HTR-8/SVneo (cell line): ENCODE measurements at regions not wholly inside any gene's neighbourhood (a gene's known extent, or its start where the extent isn't known, plus 50 kb on each side); places are given as distances from the start of the nearest gene placed in this dataset.

Experiments
- DNase-seq: peaks from one replicate; pipeline ENCODE4 v3.0.0; 2011; ENCODE audit warnings: low spot score, mixed read lengths; ENCODE audit not compliant: insufficient read length
- FAIRE-seq: peaks from 2 replicates; lab custom pipeline; 2011; peaks lifted over from hg19 to GRCh38; lab: Jason Lieb, UNC

DNA sequence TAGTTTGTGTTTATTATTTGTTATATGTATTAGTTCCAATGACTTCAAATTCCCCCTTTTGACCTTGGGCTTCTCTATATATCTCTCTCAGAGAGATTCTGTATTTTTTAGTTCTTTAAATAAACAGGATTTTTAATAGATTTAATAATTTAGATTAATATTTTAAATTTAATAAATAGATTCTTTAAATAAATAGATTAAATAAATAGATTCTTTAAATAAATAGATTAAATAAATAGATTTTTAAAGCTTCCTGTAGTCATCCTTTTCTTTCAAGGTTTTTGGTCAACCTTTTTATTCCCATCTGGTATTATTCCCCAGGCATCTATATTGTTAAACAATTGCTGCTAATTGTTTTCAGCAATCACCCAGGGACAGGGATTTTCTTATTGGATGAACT is 721.9 kb upstream of the ADAMTS5 start:
- DNase-seq: no peak
- FAIRE-seq: no peak

DNA sequence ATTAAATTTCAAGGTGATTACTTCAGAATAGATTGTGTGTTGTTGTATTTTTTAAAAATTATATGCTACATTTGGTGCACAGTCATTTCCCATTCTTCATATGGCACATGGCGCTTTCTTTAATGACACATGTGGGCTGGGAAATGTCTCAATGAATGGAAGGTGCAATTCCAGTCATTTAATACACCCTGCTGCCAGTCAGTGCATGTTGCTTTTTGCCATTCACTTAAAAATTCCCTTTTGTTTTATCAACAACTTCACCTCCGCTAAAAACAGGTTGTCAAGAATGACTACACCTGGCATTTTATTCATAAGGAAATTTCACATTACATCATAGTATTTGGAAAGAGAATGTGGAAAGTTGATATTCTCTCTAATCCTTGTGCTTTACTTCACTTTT is 716.4 kb upstream of the ADAMTS5 start:
- DNase-seq (no peak), FAIRE-seq (no peak)

DNA sequence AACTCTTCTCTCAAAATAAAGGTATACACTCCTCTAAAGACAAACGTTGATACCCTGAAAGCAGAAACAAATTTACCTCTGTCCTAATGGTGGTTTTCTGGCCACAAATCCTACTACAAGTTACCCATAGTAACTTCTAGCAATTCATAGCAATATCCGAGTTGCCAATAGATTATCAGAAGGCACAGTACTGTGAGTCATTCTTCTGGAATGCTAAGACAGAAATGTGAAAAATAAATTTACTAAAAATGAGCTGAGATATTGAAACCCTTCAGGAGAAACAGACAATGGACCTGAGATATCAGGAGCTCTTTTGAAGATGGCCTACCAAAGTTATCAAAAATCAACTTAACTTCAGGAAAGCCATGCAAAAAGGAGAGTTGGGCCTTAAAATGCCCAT is 715.0 kb upstream of the ADAMTS5 start:
- FAIRE-seq (no peak), DNase-seq (peak; percentile 10)

DNA sequence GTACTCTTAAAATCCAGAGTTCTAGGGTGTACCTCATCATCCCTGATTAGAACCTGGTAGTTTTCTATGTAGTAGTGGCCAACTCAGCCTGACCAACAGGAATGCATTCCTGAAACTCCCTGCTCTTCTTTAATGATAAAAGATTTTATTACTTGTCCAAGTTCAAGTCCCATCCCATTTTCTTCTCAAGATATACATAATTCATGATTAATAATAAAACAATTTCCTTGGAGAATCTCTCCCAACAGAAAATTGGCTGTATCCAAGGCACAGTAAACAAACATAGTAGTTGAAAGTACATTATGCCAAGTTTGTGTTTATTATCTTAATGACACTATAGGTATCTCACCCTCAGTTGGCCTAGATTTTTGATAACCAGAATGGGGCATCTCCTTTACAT is 714.1 kb upstream of the ADAMTS5 start:
- DNase-seq (no peak), FAIRE-seq (no peak)

DNA sequence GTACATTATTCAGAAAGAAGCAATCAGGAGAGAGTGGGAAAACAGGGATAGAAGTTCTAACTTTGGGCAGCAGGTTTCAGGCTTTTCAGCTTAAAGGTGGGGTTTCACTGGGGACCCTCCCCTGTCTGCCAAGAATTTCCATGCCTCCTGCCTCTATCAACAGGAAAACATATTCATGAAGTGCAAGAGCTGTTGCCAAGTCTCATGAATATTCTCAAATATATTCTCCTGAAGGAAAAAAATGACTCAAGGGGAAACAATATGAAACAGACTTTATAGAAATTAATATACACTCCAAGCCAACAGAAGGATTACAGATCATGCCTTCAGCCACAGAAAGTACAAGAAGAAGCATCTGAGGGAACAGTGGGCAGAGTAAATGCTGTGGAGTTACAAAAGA is 713.3 kb upstream of the ADAMTS5 start:
- DNase-seq (no peak), FAIRE-seq (no peak)

DNA sequence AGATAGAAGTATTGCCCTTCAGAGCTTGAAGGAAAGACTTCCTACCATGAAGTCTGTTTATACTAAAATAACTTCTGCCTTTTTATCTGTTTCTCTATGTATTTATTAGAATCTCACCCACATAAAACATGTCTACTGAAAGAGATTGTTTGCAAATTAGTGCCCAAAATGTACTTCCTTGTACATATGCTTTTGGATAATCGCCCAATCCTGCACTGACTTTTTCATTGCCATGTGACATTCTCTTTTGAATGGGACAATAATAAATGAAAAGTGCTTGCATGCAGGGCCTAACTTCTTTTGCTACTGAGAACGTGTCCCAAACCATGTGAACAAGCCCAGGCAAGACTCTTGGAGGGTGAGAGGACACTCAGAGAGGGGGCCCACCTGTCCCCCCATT is 711.6 kb upstream of the ADAMTS5 start:
- FAIRE-seq: no peak
- DNase-seq: no peak

DNA sequence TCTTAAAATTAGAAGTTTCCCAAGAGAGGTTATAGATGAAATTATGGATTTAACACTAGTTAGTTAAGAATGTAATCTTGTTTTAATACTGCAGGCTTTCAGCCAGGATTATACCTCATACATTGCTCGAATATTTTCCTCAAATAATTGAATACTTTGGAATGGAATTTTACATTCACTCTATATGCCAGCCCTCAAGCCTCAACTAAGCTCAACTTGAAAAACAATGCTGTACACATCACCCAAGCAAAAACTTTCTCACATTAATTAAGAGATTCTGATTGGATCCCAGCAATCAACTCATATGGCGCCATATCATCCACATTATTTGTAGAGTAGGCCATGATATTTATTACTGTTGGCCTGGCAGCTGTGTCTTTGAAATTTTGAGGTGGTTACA is 710.7 kb upstream of the ADAMTS5 start:
- DNase-seq: no peak
- FAIRE-seq: no peak

DNA sequence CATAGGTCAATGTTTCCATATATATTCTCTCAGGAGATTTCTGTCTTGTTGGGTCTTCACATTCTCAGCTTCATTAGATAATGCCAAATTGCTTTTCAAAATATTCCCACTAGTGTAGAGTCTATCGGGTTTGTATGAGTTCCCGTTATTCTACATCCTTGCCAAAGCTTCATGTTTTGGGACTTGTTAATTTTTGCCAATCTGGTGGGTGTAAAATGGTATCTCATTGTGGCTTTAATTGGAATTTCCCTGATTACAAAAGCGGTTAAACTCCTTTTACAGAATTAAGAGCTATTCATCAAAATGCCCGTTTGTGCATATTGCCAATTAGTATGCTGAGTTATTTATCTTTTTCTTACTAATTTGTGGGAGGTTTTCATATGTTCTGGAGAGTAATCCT is 708.4 kb upstream of the ADAMTS5 start:
- no peak for FAIRE-seq
- DNase-seq: no peak

DNA sequence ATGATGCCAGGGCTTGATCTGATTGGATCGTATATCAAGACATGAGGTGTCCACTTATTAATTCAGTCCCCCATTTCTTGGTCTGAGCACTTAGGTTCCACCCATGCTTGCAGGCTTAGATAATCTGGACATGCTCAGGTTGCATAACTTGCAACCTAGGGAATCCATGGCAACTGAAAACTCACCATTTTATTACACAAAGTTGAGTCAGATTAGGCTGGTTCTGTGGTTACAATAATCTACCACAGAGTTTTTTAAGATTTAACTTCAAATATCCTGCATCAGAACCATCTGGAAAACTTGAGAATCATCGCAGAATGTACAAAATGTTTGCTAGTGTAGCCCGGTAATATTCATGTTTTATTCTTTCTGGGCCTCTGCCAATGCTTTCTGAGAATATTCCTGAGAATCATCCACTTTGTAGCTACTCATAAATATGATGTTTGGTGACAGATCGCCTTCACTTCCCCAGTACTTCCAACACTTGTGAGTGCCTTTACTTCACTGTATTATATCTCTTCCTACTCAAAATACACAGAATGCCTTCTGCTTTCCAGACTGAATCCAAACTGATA is 707.2 kb upstream of the ADAMTS5 start:
- DNase-seq (no peak), FAIRE-seq (no peak)

DNA sequence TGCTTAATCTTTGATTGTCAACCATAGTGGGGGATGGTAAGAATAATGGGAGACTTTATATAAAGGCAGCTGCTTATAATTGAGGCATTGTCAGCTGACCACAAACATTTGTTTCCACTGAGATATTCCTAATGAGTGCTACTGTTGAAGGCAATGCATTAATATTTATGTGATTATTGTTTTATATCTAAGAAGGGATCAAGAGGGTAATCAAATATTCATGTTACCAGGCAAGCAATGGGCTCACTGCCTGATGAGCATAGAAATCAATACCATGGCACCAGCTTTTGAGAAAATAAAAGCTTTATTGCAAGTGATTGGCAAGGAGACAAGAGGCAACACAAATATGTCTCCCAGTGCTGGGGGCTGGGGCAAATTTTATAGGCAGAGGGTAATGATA is 706.7 kb upstream of the ADAMTS5 start:
- FAIRE-seq: no peak
- no peak for DNase-seq

DNA sequence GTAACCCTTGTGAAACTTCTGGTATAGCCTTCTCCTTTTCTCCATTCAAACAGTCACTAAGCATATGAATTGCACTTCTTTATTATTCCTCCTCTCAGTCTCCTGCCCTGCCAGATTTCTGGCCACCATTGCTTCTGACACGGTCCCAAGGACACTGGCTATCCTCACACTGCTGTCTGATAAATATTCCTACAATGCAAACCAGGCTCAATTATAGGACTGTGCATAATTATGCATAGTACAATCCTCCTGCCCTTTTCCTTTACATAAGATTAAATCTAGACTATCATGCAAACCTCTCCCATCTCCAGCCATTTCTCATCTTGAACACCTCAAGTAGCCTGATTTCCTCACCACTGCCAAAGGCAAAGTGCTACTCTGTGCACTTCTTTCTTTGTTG is 704.3 kb upstream of the ADAMTS5 start:
- no peak for DNase-seq
- FAIRE-seq: no peak

DNA sequence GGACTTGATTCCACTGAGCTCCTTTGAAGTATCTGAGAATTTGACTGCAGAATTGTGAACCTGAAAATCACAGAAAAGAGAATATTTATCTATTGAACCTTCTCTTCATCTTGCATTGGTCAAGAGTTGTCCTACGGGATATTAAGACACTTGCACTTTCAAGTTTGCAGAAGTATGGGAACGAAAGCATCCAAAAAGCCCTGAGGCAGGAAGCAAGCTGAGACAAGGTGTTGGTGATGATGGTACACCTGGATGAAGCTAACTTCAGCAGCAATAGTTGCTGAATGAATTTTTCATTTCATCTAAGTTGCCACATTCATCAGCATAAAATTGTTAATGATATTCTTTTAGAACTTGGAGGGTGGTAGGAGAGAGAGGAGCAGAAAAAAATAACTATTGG is 686.6 kb upstream of the ADAMTS5 start:
- DNase-seq (no peak), FAIRE-seq (no peak)

DNA sequence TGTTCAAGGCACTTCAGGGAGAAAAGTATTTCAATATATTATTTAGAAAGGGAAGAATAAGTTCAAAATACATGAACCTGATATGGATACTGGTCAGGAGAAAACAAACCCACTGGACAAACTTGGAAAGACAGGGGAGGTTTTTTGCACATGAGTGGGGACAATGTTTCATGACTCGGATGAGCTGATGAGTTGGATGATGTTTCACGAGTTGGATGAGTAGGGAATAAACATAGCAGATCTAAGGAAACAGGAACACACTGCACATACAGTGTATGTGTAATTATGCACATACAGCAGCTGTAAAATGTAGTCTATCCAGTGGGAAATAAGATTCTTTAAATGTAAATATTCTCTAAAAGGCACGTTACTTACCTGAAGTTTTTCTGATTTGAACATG is 682.9 kb upstream of the ADAMTS5 start:
- no peak for DNase-seq

DNA sequence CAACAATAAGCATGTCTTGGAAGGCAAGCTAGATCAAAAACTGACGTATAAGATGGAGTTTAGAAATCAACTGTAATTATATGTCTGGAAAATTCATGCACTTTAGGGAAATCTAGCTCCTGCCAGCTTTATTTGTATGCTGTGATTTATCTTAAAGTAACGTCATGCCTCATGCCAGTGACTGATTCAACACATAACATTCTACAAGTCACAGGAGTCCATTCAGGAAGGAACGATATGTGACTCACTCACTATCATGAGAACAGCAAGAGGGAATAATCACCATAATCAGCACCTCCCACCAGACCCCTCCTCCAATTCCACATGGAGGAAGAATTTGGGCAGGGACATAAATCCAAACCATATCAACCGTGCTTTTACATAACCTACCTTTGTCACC is 682.4 kb upstream of the ADAMTS5 start:
- FAIRE-seq (no peak), DNase-seq (peak; percentile 7)

More for the DNA sequence above, 682.9 kb upstream of the ADAMTS5 start:
- FAIRE-seq: no peak

DNA sequence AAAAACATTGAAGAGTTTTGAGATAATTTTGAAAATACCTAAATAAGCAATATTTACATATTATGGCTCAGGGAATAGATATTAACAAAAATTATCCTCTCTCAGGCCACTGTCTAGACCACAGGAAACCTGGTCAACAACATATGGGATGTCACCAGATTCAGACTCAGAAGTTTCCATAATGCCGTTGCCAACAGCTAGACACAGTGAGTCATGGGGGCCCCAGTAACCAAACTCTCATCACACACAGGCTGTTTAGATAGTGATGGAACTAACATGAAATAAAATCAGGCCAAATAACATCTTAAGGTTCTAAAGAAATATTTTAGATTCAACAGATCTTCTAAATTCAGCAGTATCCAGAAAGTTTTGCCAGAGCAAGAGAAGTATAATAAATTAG is 681.7 kb upstream of the ADAMTS5 start:
- FAIRE-seq: no peak

DNA sequence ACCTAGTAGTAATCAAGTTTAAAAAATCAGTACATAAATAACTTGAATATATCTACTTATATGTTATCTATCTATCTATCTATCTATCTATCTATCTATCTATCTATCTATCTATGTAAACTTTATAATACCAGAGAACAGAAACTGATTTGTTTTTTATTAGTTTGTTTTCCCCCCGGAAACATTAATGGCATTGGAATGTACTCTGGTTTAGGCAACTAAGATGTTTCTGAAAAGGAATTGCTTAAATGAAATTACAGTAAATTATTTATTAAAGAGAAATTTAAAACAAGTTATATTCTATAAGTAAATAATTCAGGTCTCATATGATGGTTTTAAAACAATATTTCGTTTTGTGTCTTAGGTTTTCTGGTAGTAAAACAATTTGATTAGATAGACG is 681.0 kb upstream of the ADAMTS5 start:
- FAIRE-seq (no peak), DNase-seq (no peak)

More for the DNA sequence above, 681.7 kb upstream of the ADAMTS5 start:
- DNase-seq: peak; percentile 10

DNA sequence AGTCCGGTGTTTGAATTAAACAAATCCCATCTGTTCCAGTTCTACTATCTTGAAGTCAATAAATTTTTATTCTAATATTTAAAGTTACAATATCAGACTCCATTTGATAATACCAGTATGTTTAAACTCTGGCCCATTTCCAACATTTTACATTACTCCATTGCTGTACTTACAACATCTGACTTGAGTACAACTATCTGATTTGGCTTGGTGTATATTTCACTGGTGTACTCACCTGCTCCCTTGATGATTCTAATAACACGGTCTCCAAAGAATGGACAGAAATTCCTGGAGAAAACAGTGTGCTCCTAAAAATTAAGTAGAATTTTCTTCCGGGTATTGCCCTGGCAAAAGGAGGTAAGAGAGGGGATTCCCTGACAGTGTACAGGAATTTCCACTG is 680.5 kb upstream of the ADAMTS5 start:
- no peak for FAIRE-seq
- DNase-seq: no peak

DNA sequence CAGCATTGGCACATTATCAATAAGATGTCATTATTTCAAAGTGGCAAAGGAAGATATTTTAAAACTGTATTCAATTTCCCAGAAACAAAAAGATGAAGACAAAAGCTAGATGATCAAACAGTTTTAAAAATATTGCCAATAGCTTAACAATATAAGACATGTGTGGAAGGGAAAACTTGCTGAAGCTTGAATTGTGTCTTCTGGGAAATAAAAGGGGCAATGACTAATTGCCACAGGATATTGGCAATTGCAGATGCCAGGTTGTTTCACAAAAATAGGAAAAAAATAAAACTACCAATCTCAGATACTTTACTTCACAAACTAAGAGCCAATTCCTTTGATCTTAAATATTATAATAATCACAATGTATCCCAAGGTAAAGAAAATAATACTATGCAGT is 679.8 kb upstream of the ADAMTS5 start:
- no peak for FAIRE-seq
- no peak for DNase-seq

DNA sequence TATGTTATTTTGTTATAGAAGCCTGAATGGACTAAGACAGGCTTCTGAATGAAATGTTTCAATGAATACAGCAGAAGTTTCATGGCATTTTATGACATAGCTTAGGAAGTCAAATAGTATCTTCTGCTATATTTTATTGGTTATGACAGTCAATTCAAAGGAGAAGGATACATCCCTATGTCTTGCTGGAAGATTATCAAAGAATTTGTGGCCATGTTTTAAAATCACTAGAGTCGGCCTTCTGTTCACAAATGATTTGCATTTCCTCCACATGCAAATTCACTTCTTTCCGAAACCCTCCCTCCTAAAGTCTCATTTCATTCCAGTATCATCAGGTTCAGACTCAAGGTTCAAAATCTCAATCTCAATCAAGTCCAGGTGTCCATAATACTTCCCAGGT is 679.2 kb upstream of the ADAMTS5 start:
- FAIRE-seq (no peak), DNase-seq (no peak)

DNA sequence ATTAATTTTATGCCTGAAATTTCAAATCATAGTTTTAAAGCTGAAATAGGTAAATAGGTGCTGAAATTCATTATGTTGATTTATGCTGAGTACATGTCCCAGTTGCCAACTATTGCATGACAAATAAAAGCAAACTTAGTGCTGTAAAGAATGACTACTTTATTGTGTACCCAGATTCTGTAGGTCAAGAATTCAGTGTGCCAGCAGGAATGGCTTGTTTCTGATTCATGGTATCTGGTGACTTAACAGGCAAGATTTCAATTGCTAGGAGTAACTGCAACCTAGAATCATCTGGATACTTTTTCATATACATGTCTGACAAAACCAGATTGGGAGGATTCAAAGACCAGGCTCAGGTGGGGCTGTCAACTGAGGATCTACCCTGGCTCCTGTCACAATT is 678.4 kb upstream of the ADAMTS5 start:
- no peak for FAIRE-seq
- DNase-seq: no peak

DNA sequence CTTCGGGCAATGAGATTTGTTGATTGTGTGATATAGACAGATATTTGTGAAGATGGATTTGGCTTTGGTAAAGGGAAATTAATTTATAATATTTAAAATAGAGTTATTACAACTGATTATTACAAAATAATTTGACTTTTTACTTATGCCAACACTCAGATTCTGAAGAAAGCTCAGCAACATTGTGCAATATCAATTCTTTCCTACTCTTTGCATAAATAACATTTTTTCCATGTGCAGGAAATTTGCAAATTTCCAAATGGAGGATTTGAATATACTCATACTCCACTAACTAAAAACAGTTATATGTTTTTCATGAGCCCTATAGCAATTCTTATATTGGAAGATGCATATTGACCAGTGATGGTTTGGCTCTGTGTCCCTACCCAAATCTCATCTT is 676.4 kb upstream of the ADAMTS5 start:
- FAIRE-seq (no peak), DNase-seq (no peak)

DNA sequence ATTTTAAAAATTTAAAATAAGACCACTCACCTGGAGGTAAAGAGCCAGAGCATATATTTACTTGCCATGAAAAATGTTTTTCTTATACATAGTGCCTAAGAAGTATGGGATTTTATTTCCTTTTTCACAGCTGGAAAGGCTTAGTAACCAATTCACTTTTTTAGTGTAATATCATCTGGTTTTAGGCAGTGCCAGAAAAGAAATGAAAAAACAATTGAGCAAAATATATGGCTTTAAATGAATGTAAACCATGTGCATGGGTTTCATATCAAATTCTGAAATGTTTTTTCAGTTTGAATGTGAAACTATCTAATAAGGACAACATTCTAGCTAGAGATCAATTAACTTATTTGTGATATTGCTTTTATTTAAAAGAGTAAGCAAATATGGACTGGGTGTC is 672.4 kb upstream of the ADAMTS5 start:
- FAIRE-seq: no peak
- DNase-seq: no peak

DNA sequence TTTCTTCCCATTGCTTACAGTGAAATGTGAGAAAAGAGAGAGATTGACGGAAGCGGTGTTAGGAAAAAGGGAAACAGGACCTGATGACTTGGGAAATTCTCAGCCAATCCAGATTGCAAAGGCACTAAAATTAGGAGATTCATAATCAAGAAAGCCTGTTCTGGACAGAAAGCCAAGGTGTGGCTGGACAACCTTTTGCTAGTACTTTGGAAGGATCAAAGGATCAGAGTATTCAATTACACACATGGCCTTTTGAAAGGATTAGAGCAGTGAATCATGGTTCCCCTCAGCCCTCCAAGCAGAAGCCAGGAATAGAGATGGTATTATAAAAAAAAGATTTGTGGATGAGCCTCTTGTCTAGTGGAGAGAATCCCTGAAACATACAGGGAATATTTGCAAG is 669.8 kb upstream of the ADAMTS5 start:
- FAIRE-seq (no peak), DNase-seq (no peak)
